HG02623 (cell line): ENCODE measurements at regions not wholly inside any gene's neighbourhood (a gene's known extent, or its start where the extent isn't known, plus 50 kb on each side); places are given as distances from the start of the nearest gene placed in this dataset.
"Not testable (repeated sequence)": the region's sequence is repeated elsewhere in the genome, so short reads cannot be mapped to it uniquely, and the experiment has no call there.

ENCODE experiments used
- ATAC-seq: cut with Tn5 transposase; IDR thresholded peaks from one replicate; pipeline ENCODE4 v1.9.1; 2021; ENCODE audit warnings: moderate library complexity; ENCODE audit not compliant: unreplicated experiment

GRCh38 chr14:83255015-83255726, 1721.5 kb upstream of the SEL1L start:
- ATAC-seq: peak; percentile 61

- peak; percentile 34 for ATAC-seq
Observed at GRCh38 chr14:83255727-83256090, 1722.1 kb upstream of the SEL1L start.

GRCh38 chr14:83257466-83258439, 1724.1 kb upstream of the SEL1L start:
- ATAC-seq: no peak

GRCh38 chr14:83260751-83261150, 1727.1 kb upstream of the SEL1L start:
- ATAC-seq: no peak

- ATAC-seq: no peak
Observed at GRCh38 chr14:83269583-83269982, 1735.9 kb upstream of the SEL1L start.

GRCh38 chr14:83271663-83272062, 1738.0 kb upstream of the SEL1L start:
- ATAC-seq: no peak

- no peak for ATAC-seq
Observed at GRCh38 chr14:83280719-83281118, 1747.1 kb upstream of the SEL1L start.

- no peak for ATAC-seq
Observed at GRCh38 chr14:83282706-83283105, 1749.1 kb upstream of the SEL1L start.

- no peak for ATAC-seq
Observed at GRCh38 chr14:83287300-83287699, 1753.6 kb upstream of the SEL1L start.

- ATAC-seq: no peak
Observed at GRCh38 chr14:83289390-83289789, 1755.7 kb upstream of the SEL1L start.

GRCh38 chr14:83289896-83290295, 1756.2 kb upstream of the SEL1L start:
- ATAC-seq: no peak

- no peak for ATAC-seq
Observed at GRCh38 chr14:83290447-83290846, 1756.8 kb upstream of the SEL1L start.

GRCh38 chr14:83291714-83292113, 1758.1 kb upstream of the SEL1L start:
- ATAC-seq: no peak

GRCh38 chr14:83294941-83295340, 1761.3 kb upstream of the SEL1L start:
- no peak for ATAC-seq

- ATAC-seq: no peak
Observed at GRCh38 chr14:83297361-83297760, 1763.7 kb upstream of the SEL1L start.

- ATAC-seq: not testable (repeated sequence)
Observed at GRCh38 chr14:83298016-83298415, 1764.4 kb upstream of the SEL1L start.

GRCh38 chr14:83300476-83301064, 1766.9 kb upstream of the SEL1L start:
- peak; percentile 81 for ATAC-seq

- ATAC-seq: no peak
Observed at GRCh38 chr14:83301791-83302190, 1768.1 kb upstream of the SEL1L start.

GRCh38 chr14:83309211-83309610, 1775.6 kb upstream of the SEL1L start:
- ATAC-seq: no peak

GRCh38 chr14:83309833-83310232, 1776.2 kb upstream of the SEL1L start:
- no peak for ATAC-seq

- no peak for ATAC-seq
Observed at GRCh38 chr14:83312511-83312910, 1778.9 kb upstream of the SEL1L start.

GRCh38 chr14:83314764-83315163, 1781.1 kb upstream of the SEL1L start:
- ATAC-seq: no peak
